ENCODE measurements at regions not wholly inside any gene's neighbourhood (a gene's known extent, or its start where the extent isn't known, plus 50 kb on each side); places are given as distances from the start of the nearest gene placed in this dataset.

DNA sequence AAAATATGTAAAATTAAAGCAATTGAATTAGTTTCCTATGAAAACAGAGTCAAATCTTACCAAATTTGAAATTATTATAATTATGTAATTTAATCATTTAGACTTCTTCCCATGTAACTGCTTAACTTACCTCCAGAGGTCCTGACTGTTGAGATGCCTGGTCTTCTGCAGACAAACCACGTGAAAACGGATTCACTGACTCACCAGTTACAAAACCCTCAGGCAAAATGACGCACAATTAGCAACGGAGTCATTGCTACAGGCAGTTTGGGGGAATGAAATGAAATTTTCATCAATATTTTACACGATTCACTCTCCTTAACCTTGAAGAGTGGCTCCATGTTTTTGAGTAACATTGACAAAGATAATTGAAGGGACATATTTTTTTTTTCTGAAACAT lies 460.8 kb downstream of the MTRR start:
- intact Hi-C loops (cut with micrococcal nuclease; ENCODE audit: unreplicated experiment) (no loop called here), in situ Hi-C loops (cut with HindIII; ENCODE audit: extremely low pct_ligation_motif_present, low pct_unique_long_range_greater_than_20kb) (no loop called here)
- H3K9me3 ChIP-seq (ENCODE audit: low read length) = peaks cover 8% of the 10 kb centered on the region; the same call in 1 of the 2 replicates
- H3K9ac ChIP-seq (ENCODE audit: insufficient read depth, low read depth, low read length) = no peak overlapping the region
- FAIRE-seq (no peak), DNase-seq (ENCODE audit: low spot score) (no peak), ATAC-seq (no peak)
- CTCF ChIA-PET (ENCODE audit: low intra/inter-chr PET ratio, low total read pairs) = no interaction called here
- H3K4me2 ChIP-seq (ENCODE audit: low read depth, low read length) = no peak overlapping the region
- no peak overlapping the region for H3K4me3 ChIP-seq (replicated peaks in 1 of 3; ENCODE audit: insufficient read depth in 1 of 3, low read depth in 2 of 3, low read length in 3 of 3)
- H3K4me1 ChIP-seq (ENCODE audit: insufficient read depth, low read length) = no peaks in the 10 kb centered on the region
- TF ChIP-seq ZFP36 (IDR thresholded peaks at IDR 0.05; ENCODE audit: borderline replicate concordance, low read depth, low read length, partially characterized antibody) (no peak), ZNF253 (CRISPR knock-in tag; IDR thresholded peaks at IDR 0.05; ENCODE audit: borderline replicate concordance) (no peak), ZNF616 (CRISPR knock-in tag; IDR thresholded peaks at IDR 0.05; ENCODE audit: low read depth) (no peak), ZNF598 (CRISPR knock-in tag; IDR thresholded peaks at IDR 0.05; ENCODE audit: borderline replicate concordance) (no peak), TERF1 (CRISPR knock-in tag; IDR thresholded peaks at IDR 0.05) (no peak), ZNF530 (CRISPR knock-in tag; IDR thresholded peaks at IDR 0.05; ENCODE audit: low read depth) (no peak), ETS1 (CRISPR knock-in tag; IDR thresholded peaks at IDR 0.05) (no peak)
- TF ChIP-seq, protein P1, sequence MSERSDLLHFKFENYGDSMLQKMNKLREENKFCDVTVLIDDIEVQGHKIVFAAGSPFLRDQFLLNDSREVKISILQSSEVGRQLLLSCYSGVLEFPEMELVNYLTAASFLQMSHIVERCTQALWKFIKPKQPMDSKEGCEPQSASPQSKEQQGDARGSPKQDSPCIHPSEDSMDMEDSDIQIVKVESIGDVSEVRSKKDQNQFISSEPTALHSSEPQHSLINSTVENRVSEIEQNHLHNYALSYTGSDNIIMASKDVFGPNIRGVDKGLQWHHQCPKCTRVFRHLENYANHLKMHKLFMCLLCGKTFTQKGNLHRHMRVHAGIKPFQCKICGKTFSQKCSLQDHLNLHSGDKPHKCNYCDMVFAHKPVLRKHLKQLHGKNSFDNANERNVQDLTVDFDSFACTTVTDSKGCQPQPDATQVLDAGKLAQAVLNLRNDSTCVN (CRISPR knock-in tag; IDR thresholded peaks at IDR 0.05; ENCODE audit: borderline replicate concordance) = no peak
- H3K27ac ChIP-seq (ENCODE audit: extremely low read length, insufficient read depth, low read length) = no peak overlapping the region
- WGBS (ENCODE audit: low lambda C conversion rate) = 4% methylated on average over 5 of the region's 5 CpGs
- BruUV-seq (replicated peaks) = no TSS peak
- no peaks in the 10 kb centered on the region for H4K20me1 ChIP-seq (ENCODE audit: insufficient read depth, low read length)
- no peak overlapping the region for H2AFZ ChIP-seq (ENCODE audit: low read length)
- no peaks in the 10 kb centered on the region for H3K27me3 ChIP-seq (ENCODE audit: control insufficient read depth in 1 of 2, insufficient read depth in 2 of 2, low read length in 2 of 2)
- H3K79me2 ChIP-seq (ENCODE audit: insufficient read depth, low read length) = no peaks in the 10 kb centered on the region
- POLR2A ChIA-PET = no interaction called here
- H3K36me3 ChIP-seq (replicated peaks in 1 of 2; ENCODE audit: control insufficient read depth in 1 of 2, insufficient read depth in 2 of 2, low read length in 2 of 2) = no peaks in the 10 kb centered on the region
